DMS 273 treated with DMSO at 0.1 percent for 48 hours (cell line): ENCODE measurements at regions not wholly inside any gene's neighbourhood (a gene's known extent, or its start where the extent isn't known, plus 50 kb on each side); places are given as distances from the start of the nearest gene placed in this dataset.

Experiments
- DNase-seq: peaks from one replicate; lab custom pipeline; 2025; lab: John Stamatoyannopoulos, UW

DNA sequence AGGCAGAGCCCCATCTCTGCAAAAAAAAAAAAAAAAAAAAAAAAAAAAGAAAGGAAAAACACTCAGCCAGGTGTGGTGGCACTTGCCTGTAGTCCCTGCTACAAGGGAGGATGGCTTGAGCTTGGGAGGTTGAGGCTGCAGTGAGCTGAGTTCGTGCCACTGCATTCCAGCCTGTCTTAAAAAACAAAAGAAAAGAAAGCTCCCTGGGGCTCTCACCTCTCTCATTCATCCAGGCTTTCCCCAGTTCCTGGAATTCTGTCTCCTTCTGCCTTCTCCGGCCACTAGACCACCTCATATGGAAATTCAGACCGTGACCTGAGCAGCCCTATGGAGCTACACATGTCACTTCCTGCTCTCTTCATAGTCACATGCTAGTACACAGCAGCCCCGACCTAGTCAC lies 101.1 kb upstream of the TAB2 start:
- no peak for DNase-seq

DNA sequence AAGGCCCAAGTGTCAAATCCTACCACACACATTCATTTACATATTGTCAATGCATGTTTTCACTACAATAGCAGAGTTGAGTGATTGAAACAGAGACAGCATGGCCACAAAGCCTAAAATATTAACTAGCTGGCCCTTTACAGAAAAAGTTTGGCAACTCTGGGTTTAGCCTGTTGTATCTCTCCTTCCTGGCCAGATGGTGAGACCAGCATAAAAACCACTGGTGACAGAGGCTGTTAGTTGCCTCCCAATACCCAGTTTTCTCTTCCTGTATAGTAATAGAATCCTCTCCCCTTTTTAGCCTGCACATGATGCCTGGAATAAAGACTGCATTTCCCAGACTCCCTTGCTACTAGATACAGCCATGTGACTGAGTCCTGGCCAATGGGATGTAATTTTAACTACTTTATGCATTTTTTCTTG lies 100.0 kb upstream of the TAB2 start:
- no peak for DNase-seq

DNA sequence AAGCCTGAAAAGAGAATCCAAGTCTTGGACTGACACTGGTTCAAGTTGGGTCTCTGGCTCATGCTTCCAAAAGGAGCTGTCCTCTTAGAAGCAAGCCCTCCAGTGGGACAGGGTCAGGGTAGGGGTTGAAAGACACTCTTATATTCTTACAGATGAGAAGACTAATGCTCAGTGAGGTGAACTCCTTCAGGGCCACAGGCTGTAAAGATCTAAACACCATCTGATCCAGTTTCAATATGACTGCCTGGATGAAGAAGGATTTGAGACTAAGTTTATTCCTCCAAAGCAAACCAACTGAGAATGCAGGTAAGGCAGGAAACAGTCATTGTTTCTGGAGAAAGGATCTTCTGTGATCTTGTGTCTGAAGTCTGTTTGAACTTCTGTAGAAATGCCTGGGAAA lies 99.0 kb upstream of the TAB2 start:
- no peak for DNase-seq

DNA sequence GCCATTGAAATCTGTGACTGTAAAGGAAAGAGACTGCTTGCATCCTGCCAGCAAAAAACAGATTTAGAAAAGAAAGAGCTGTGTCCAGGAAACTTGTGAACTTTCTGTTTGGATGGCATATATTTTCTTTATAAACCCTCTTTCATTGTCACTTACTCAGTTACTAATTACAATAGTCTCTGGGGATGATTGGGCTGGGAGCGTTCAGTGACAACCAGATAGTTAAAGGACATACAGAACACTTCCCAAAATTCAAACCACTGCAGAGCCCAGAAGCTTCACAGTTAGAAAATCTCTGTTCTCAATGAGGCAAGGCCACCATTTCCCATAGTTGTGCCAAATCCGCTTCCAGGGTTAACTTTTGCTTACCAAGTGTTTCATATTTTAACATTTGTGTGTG lies 98.6 kb upstream of the TAB2 start:
- DNase-seq, result no peak

DNA sequence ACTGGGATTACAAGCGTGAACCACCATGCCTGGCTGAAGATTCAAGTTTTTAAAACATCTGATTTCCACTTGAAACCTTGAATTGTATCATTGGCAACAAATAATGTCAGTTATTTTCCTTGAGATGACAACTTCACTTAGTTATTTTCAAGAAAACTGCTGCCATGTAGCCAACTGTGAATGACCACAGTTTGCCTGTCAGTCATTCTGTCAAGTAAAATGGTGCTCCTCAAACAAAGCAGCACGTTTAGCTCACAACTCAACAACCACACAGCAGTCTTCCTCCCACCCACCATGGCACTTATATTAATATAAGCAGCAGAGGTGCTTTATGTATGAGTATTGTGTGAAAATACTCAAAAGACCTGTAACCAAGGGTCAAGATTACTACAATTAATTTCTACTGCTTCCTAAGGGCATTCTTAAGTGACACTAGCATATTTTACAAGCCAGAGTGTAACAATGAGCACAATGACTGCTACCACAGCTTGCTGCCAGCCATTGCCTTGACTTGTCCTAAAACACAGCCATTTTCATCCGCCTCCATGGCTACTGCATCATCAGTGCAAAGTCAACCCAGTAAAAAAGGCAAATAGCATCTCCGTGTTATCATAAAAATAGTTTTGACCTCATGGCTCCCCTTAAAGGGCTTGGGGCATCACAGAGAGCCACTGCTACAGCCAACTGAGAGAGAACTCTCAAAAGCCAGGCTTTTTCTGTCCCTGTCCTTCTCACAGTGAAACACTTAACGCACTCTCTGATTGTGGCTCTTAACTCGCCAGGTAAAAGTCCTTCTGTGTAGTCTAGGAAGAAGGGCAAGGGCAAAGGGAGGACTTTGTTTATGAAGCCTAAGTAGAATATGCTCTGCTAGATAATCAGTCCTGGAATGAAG lies 96.4 kb upstream of the TAB2 start:
- no peak for DNase-seq

DNA sequence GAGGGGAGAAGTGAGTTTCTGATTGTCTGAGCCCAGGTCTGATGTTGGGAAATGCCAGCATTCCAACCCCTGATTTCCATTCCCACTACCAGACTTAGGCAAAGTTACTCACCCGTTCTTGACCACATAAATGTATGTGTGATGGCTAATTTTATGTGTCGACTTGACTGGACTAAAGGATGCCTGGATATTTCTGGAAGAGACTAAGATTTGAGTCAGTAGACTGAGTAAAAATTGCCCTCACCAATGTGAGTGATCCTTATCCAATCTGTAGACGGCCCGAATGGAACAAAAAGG lies 95.8 kb upstream of the TAB2 start:
- DNase-seq, result no peak

GRCh38 chr6:149223120-149223903 lies 94.2 kb upstream of the TAB2 start:
- DNase-seq, result no peak

DNA sequence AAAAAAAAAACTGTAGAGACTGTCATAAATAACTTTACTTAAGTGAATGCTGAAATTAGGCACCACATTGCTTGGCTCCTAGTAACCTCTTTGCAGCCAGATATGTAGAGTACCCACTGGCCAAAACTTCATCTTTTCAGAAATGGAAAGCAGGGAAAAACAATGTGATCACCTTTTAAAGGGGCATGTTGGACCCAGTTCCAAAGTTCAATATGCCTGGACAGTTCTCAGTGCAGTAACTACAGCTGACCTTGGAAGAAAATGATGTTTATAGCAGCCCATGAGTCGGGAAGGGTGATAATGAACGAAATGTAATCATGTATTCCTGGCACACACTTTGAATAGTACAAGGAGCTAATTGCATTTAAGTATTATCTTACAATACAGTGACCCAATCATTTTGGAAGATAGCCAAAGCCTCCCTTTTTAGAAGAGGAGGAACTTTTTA lies 93.6 kb upstream of the TAB2 start:
- no peak for DNase-seq

DNA sequence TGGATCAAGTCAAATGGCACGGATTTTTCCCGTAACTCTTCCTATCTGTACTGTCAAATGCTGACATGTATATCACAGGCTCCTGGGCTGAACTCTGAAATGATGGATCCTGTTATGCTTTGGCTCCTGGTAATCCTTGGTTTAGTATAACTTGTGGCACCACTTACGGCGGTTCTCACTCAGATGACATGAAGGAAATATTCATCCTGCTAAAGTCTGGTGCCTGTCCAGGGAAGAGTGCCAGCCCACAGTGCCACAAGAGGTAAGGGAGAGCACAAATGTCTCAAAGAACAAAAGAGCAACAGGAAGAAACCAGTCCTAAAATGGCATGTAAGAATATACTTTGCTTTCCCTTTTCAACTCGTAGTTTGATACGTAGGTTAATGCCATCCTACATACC lies 93.1 kb upstream of the TAB2 start:
- no peak for DNase-seq

GRCh38 chr6:149225370-149225769 lies 92.1 kb upstream of the TAB2 start:
- DNase-seq, result no peak

DNA sequence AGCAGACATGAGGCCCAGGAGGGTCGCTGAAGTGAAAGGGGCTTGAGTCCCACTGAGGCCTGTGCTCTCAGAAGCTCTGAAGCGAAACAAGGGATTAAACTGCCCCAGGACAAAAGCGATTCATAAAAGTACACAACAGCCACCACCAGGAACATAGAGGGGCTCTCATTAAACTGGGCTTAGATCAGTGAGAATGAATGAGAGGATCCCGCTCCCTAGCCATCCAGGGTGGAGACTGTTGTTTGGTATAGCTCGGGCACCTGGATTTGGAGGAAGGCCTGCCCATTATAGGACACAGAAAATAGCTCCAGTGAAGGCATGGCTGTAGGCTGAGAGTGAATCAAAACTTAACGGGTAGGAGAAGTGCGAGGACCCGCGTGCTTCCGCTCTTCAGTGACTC lies 91.6 kb upstream of the TAB2 start:
- no peak for DNase-seq

DNA sequence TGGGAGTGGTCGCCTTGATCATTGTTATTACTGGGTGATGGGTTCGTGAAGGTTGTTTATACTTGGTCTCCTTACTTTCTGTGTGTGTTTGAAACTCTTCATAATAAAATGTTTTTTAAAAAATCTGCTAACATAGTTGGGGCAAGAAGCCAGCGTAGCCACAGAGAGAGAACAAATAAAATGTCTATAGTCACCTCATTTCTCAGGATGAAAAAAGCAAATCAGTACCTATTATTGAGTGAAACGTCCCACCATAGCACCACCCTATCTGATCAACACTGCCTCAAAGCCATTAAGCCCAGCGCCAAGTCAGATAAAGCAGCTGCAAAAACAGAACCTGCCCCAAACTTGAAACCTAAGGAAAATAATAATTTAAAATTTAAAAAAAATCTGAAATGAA lies 89.7 kb upstream of the TAB2 start:
- no peak for DNase-seq

GRCh38 chr6:149228311-149228955 lies 89.1 kb upstream of the TAB2 start:
- DNase-seq, result peak; percentile 28

DNA sequence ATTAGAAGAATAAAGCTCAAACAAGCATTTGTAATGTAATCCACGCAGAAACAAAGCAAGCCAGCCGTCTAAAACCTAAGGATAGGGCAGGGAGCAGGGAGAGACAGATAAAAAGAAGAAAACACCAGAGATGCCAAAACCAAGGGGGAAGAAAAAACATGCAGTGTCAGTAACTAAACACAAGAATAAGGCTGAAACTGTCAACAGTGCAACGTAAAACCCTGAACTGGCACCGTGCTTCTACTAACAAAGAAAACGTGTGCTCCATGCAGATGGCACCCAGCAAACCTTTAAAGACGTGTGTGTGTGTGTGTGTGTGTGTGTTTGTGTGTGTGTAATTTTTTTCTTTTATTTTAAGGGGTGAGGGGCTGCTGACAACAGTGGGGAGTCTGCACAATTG lies 88.4 kb upstream of the TAB2 start:
- no peak for DNase-seq

- DNase-seq, result no peak
These were observed 86.6 kb upstream of the TAB2 start for GRCh38 chr6:149230712-149231460.

GRCh38 chr6:149231778-149232177 lies 85.7 kb upstream of the TAB2 start:
- DNase-seq, result no peak

DNA sequence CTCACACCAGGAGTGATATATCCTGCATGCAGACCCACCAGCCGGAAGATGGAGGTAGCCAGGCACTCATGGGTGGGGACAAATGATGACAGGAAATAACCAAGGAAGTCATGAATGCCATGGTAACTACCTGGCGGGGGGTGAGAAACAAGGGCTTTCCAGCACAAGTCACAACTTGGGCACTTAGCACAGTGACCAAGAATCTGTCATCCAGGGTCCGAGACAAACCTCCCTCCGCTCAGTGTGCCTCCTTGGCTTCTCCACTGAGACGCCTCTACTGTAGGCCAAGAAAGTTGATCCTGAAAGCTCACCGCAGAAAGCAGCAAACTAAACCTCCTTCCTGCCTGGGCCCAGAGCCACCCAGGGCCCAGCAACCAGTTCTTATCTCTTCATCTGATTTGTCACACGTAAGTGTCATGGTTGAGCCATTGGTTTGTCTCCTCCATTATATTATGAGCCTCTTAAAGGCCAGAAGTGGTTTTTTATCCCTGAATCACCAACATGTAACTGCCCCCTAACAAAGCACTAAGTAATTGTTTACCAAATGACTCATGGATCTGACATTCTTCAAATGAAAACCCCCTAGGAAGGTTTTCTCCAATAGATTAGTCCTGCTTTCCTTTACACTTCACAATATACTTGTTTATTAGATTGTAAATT lies 84.3 kb upstream of the TAB2 start:
- no peak for DNase-seq

- no peak for DNase-seq
These were observed 83.2 kb upstream of the TAB2 start for GRCh38 chr6:149234051-149234962.

DNA sequence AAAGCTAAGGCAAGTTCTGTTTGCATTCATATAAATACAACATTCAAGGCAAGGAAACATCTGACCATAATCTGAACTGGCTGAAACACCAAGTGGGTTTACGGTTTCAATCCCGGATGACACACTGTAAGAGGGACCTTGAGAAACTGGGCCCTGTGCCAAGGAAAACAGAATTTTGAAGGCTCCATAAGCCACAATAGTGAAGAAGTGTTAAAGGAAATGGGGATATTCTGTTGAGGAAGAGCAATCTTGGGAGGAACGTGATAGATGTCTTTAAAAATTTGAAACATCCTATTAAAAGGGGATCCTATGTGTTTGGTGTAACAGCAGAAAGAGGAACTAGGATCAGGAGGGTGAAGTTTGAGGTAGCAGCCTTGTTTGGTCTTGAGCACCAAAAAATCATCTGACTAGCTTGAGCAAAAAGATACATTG lies 82.4 kb upstream of the TAB2 start:
- peak; percentile 32 for DNase-seq

GRCh38 chr6:149236589-149236988 lies 80.9 kb upstream of the TAB2 start:
- DNase-seq, result peak; percentile 39

- DNase-seq, result no peak
These were observed 80.0 kb upstream of the TAB2 start for GRCh38 chr6:149237464-149237863.
